ENCODE measurements at regions not wholly inside any gene's neighbourhood (a gene's known extent, or its start where the extent isn't known, plus 50 kb on each side); places are given as distances from the start of the nearest gene placed in this dataset.

GRCh38 chr19:16000024-16000663 lies 51.3 kb downstream of the OR10H4 start:
- DNase-seq (ENCODE audit: insufficient read length, low spot score) (no peak), FAIRE-seq (peak; percentile 89)

DNA sequence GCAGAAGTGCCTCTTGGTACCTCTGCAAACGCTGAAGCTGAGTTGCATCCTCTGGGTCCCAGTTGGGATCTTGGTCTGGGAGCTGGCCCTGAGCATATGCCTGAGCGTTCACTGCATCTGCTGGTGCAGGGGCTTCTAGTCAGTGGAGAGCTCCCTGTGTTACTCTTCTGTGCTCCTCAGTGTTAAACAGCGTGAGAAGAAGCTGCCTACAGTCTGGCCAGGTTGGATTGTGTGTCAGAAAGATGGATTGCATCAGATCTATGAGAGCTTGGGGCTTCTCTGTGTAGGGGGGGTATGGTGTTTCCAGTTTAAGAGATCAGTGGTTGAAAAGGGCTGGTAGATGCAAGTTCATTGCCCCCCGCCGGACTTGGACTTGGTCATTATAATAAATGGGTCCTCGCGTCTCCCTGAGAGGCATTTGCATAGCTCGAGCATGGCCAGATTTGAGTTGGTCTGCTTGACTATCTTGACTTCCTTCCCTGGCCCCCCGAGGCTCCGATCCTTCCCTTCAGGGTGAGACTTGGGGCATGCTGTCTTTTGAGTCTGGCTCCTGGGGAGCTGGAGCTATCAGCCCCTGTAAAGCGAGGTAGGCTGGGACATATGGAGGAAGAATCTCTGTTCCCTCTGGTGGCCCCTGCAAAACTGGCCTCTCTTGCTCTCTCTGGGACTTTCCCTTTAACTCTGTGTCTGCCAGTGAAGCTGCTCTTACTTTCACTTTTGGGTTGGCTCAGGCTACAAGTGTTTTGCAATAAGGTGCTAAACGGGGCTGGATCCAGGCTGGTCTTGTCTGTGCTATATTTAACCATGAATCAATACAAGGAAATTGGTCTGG lies 52.9 kb downstream of the OR10H4 start:
- DNase-seq (ENCODE audit: insufficient read length, low spot score) (peak; percentile 62), FAIRE-seq (peak; percentile 96)

DNA sequence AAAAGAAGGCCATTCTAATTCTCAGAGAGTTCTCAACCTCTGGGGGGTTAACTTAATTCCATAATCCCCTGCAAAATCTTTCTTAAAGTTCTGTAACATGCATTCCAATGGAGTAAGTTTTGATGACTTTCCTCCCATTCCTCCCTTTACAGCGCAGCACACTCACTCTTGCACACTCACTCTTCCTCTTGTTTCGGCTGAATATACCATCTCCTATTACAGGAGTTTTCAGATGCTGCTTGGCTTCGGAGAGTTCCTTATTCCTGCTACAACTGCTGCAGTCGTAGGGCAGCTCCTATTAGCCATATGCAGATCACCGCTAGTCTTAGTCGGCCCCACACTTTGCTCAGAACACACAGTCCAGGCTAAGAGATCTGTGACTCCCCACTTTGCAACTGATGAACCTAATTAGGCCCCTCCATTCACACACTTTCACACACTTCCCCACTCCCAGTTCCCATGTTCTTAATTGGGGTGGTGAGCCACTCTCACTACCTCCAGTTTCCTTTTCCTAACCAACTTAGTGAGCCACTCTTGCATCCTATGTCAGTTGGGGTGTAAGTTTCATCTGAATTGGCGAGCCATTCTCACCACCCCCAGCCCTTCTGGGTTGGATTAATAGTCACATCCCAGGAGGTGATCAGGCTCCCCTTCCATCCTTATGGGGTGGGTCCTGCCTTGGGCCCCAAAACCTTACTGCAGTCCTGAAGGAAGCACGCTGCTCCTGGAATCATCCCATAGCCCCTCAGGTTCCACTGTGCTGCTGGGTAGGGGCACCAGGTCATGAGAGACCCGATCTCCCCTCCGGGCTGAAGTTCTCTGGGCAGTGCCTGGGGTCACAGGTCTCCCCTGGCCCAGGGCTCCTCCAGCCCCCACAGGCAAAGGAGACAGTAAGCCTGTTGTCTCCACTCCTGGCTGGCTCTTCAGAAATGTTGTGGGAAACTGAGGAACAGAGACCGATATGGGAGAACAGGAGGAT lies 53.9 kb downstream of the OR10H4 start:
- DNase-seq (ENCODE audit: insufficient read length, low spot score) (no peak), FAIRE-seq (no peak)

DNA sequence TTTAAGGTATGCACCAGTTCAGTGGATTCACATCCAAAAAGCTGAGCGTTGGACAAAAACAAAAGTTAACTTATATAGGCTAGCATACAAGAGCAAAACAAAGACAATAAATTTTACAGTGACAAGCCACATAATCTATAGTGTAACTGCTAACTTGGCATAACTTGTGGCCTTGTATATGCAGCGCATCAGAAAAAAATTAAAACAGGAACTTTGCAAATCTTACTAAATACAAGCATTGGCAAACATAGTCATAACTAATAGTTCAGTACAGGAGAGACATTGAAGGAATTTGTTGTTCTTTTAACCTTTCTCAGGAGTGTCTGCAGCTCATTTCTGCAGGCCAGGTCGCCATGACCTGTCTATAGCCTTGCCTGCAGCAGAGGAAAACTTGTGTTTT lies 54.6 kb downstream of the OR10H4 start:
- DNase-seq (ENCODE audit: insufficient read length, low spot score) (no peak), FAIRE-seq (no peak)

GRCh38 chr19:16005925-16006324 lies 57.1 kb downstream of the OR10H4 start:
- FAIRE-seq (no peak), DNase-seq (ENCODE audit: insufficient read length, low spot score) (no peak)

- FAIRE-seq = no peak
- no peak for DNase-seq (ENCODE audit: insufficient read length, low spot score)
Measured at GRCh38 chr19:16012552-16012951, 63.7 kb upstream of the TPM4 start.

GRCh38 chr19:16013181-16013850 lies 63.0 kb upstream of the TPM4 start:
- FAIRE-seq = no peak

GRCh38 chr19:16013851-16014840 lies 62.1 kb upstream of the TPM4 start:
- DNase-seq (ENCODE audit: insufficient read length, low spot score) (no peak), FAIRE-seq (no peak)

More at GRCh38 chr19:16013181-16013850, 63.0 kb upstream of the TPM4 start:
- DNase-seq (ENCODE audit: insufficient read length, low spot score) = no peak

- no peak for FAIRE-seq
- no peak for DNase-seq (ENCODE audit: insufficient read length, low spot score)
Measured at GRCh38 chr19:16014923-16015804, 61.1 kb upstream of the TPM4 start.

DNA sequence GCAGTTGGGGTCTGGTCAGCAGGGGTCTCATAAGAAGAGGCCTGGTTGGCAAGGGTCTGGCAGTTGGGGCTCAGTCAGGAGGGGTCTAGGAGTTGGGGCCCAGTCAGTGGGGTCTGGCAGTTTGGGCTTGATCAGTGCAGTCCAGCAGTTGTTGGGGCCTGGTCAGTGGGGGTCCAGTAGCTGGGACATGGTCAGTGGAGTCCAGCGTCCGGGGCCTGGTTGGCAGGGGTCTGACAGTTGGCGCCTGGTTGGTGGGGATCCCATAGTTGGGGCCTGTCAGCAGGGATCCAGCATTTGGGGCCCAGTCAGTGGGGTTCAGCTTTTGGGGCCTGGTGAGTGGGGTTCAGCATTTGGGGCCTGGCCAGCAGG lies 60.5 kb upstream of the TPM4 start:
- FAIRE-seq = no peak
- DNase-seq (ENCODE audit: insufficient read length, low spot score) = no peak

DNA sequence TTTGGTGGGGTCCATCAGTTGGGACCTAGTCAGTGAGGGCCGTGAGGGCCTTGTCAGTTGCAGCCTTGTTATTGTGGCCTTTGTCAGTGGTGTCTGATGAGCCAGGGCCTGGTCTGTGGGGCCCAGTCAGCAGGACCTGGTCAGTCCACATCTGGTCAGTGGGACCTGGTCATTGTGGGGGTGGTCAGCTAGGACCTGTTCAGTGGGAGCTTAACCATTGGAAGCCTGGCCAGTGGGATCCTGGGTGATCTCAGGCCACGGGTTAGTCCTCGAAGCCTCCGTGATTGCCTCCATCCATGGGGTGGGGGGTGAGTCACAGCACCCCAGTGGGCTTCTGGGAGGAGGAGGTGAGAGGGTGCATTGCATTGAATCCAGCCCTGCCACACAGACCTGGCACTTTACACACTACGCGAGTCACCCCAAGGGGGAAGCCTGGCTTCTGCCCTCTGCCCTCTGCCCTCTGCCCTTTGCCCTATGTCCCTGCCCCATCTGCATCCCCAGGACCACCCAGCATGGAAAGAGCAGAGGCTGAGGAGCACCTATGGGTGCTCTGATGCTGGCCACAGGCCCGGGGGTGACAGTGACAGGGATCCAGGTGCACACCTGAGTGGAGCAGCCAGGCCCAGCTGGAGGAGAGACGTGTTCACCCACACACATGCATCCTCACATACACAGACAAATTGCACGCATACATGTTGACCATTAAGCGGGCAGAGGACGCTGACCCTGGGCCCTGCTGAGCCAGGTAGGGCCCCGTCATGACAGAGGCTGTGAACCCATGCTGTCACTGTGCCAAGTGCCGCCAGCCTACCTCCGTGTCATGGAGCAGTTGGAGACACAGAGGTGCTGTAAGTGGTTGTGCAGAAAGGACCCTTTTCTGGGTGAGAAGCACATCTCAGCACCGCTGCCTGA lies 59.8 kb upstream of the TPM4 start:
- DNase-seq (ENCODE audit: insufficient read length, low spot score) (no peak), FAIRE-seq (no peak)

DNA sequence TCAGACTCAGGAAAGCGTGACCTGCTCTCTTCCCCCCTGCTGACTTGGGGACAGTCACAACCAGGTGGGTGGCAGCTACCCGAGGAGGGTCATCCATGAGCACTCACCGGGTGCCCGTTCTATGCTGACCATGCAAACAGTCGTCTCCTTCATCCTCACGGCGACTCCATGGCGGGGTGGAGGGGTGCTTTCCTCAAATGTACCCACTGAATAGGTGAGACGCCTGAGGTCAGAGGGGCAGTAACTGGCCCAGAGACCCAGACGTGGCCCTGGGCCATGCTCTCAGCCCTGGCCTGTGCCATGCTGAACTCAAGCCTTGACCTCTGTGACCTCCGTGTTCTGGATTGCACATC lies 59.2 kb upstream of the TPM4 start:
- DNase-seq (ENCODE audit: insufficient read length, low spot score) (no peak), FAIRE-seq (no peak)

- FAIRE-seq (no peak), DNase-seq (ENCODE audit: insufficient read length, low spot score) (no peak)
Measured at GRCh38 chr19:16018106-16018755, 58.1 kb upstream of the TPM4 start.

DNA sequence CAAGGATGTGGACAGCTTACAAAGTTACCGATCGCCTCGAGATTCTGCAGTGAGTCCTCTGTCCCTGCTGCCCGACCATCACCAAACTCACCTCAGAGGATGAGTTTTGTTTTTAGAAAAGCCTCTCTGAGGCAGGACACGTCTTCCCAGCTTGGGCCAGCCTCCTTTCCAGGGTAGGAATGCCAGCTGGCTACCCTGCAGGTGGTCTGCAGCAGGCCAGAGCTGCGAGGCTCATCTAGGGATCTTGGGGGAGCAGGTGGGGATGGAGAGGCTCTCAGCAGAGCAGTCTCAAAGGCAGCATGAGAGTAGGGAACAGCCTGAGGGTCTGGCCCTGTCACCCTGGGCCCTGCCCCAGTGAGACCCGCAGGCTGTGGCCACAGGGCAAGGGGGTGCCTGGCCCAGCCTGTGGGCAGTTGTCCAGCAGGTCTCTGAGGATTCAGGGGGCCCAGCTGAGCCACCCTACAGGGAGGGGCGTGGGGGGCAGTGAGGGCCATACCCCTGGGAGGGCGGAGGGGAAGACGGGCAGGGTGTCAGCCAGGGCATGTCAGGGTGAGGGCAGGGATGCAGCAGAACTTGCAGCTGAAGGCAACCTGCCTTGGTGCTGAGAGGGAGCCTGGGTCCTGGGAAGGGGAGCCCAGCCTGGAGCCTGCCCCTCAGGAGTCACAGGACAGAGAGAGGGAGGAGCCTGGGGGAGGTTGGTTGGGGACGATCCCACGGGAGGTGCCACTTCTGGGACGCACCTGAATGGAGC lies 57.3 kb upstream of the TPM4 start:
- no peak for DNase-seq (ENCODE audit: insufficient read length, low spot score)
- FAIRE-seq = no peak

DNA sequence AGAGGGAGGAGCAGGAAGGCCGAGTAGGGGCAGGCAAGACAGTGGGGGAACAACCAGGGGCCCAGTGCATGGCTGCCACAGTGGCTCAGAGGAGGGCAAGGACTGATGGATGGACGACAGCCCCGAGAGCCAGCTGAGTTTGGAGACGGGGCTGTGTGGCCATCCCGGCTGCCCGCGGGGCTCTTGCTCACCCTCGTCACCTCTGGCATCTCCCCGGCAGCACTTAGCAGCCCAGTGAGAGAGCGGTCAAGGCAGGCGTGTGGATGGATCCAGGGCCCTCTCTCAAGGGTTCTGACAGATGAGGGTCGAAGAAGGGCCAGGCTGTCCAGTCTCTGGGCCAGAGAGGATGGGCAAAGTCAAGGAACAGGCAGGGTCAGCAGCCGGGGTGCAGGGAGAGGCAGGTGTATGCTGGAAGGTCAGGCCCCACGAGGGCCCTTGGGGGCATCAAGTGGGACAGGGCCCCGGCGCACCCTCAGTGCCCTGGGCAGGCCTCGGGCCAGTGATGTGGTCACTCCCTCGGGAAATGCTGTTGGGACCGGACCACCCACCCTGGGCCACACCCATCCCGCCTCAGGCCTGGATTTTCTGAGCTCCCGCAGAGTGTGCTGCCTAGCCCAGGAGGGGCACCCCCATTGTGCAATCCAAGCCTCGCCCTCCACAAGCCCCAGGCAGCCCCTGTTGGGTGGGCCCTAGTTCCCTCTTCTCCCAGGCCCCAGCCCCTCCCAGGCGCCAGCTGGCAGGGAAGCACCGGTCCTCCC lies 56.4 kb upstream of the TPM4 start:
- FAIRE-seq (no peak), DNase-seq (ENCODE audit: insufficient read length, low spot score) (no peak)

GRCh38 chr19:16021796-16022195 lies 54.5 kb upstream of the TPM4 start:
- DNase-seq (ENCODE audit: insufficient read length, low spot score) (no peak), FAIRE-seq (no peak)
